AG04449 (cell line): ENCODE measurements at regions not wholly inside any gene's neighbourhood (a gene's known extent, or its start where the extent isn't known, plus 50 kb on each side); places are given as distances from the start of the nearest gene placed in this dataset.

ENCODE experiments used
- CTCF ChIA-PET: fragments of 350-600 bp; formaldehyde crosslinking; extraction: SDS; loops from one replicate; lab custom pipeline; 2021; ENCODE audit warnings: antibody characterized with exemption; lab: Yijun Ruan, JAX
- POLR2A ChIA-PET: fragments of 400-600, 350-600 bp; formaldehyde crosslinking; extraction: SDS; loops from one replicate; lab custom pipeline; 2020; ENCODE audit warnings: antibody characterized with exemption, inconsistent platforms; lab: Yijun Ruan, JAX
- DNase-seq: peaks from one replicate; pipeline ENCODE4 v3.0.0-alpha.2; 2010; ENCODE audit warnings: low read depth, low spot score
- H3K4me3 ChIP-seq: 2 replicates; pipeline ENCODE4 v1.5.1; 2011; ENCODE audit warnings: low read depth, mild to moderate bottlenecking, control low read depth, low read length
- CTCF ChIP-seq: IDR thresholded peaks from one replicate; pipeline ENCODE4 v1.5.1; 2011; ENCODE audit warnings: mild to moderate bottlenecking, moderate library complexity, low read length, control low read depth, inconsistent platforms; ENCODE audit not compliant: insufficient read depth; ENCODE audit errors: missing control alignments

DNA sequence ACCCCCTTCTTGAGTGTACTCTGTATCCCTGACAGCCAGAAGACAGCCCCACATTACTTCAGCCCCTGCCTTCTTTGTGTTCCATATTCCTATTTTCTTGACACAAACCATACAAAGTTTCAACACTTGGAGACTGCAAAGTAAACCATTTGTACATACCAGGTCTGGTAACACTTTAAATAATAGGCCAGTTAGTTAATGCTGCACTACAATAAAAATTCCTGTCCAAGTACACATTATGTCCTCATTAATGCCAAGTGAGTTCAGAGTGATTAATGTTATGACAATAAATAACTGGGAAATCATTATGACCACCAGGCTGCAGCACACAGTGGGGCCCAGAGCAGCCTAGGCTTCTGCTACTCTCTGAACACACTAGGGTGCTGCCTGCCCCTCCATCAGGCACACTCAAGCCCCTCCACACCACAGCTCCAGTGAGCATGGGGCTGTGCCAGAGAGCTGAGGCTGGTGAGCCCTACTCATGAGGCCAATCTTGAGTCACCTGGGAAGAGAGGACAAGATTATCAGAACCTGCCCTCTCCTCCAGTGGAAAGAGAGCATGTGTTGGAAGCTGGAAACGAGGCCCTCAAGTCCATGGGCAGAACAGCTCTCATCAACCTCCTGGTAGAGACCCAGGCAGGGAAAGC, 138.7 kb downstream of the TTC32 start:
- POLR2A ChIA-PET, result no interaction called here
- no peak for TF ChIP-seq CTCF
- no peak for DNase-seq
- CTCF ChIA-PET, result no interaction called here
- H3K4me3 ChIP-seq, result no peak overlapping the region

DNA sequence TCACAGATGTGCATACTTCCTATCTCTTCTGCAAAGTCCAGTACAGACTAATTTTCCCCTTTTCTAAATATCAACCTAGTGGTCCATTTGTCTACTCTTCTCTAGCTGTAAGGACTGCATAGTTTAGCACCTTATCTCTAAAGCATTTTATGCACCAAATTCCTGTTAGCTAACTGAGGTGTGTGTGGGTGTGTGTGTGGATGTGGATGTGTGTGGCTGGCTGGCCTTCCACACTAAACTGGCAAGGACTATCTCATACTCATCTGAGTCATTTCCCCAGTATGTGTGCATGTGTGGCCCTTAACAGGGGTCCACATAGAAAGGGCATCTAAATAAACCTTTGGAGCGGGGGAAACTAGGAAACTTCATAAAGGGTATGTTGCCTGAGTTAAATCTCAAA, 139.6 kb downstream of the TTC32 start:
- POLR2A ChIA-PET, result no interaction called here

DNA sequence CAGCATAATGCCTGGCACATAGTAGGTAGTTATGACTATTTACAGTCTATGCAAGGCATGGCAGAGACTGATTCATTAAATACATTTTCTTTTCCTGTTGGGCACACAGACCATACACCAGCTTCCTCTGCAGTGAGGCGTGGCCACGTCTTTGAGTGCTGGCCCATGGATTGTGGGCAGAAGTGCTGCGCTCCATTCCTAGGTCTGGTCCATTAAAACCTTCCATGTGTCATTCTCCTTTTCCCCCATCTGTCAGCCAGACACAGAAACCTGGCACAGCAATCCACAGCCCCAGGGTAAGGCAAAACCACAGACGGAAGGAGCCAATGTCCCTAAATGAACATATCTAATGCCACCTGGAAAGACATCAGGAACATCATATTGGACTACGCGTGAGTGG, 141.9 kb downstream of the TTC32 start:
- H3K4me3 ChIP-seq, result no peak overlapping the region
- ChIA-PET POLR2A (no interaction called here), CTCF (interaction anchor here (1.5 kb wide), 1 partner anchor 16 kb away, joined by 5 read pairs; no protein-coding TSS in a partner anchor)
- no peak for DNase-seq
- TF ChIP-seq CTCF, result no peak

More for the DNA sequence above, 139.6 kb downstream of the TTC32 start:
- no peak overlapping the region for H3K4me3 ChIP-seq
- no peak for DNase-seq
- no peak for TF ChIP-seq CTCF
- CTCF ChIA-PET, result interaction anchor here (1.7 kb wide), 1 partner anchor 11 kb away, joined by 6 read pairs; no protein-coding TSS in a partner anchor

DNA sequence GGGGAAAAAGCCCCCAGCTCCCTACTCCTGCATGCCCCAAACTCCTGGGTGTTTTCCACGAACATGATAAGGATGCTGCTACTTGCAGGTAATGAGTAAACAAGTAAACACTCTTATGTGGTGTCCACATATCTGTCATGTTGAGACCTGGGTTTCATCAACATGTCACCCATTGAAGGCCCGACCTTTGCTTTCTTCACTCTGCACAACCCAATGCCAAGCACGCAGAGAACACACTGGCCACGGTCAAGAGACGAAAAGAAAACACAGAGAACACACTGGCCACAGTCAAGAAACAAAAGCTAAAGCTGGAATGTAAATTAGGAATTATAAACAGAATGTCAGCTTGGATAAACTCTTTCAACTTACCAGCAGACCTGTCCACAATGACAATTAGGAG, 143.1 kb downstream of the TTC32 start:
- no peak for DNase-seq
- no peak for TF ChIP-seq CTCF
- ChIA-PET POLR2A (no interaction called here), CTCF (no interaction called here)
- no peak overlapping the region for H3K4me3 ChIP-seq

DNA sequence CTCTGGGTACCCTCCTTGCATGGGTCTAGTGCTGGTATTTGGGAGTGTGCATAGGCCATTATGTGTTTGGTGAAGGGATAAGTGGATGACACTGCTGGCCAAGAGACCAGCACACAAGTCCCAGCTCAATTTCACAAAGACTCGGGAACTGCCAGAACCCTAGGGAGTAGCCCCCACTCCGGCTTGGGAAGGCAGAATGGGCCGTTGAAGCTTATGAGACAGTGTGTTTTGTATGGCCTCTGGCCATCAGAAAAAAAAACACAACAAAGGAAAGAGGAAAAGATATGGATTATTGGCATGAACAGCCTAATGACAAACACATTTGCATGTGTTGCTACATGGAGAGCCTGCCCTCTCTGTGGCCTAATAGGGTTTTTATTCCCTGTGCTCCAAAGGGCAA, 144.2 kb downstream of the TTC32 start:
- no peak for DNase-seq
- ChIA-PET POLR2A (no interaction called here), CTCF (no interaction called here)
- H3K4me3 ChIP-seq, result no peak overlapping the region
- no peak for TF ChIP-seq CTCF

GRCh38 chr2:19754907-19755306, 146.9 kb downstream of the TTC32 start:
- H3K4me3 ChIP-seq, result no peak overlapping the region
- ChIA-PET POLR2A (no interaction called here), CTCF (interaction anchor here (1.3 kb wide), 1 partner anchor 18 kb away, joined by 3 read pairs; no protein-coding TSS in a partner anchor)
- TF ChIP-seq CTCF, result no peak
- no peak for DNase-seq
